GM19239 (cell line): ENCODE measurements at regions not wholly inside any gene's neighbourhood (a gene's known extent, or its start where the extent isn't known, plus 50 kb on each side); places are given as distances from the start of the nearest gene placed in this dataset.

Experiments used
- DNase-seq: peaks from one replicate; pipeline ENCODE4 v3.0.0; 2011; ENCODE audit warnings: low spot score; ENCODE audit not compliant: insufficient read length
- FAIRE-seq: peaks from 2 replicates; lab custom pipeline; 2011; peaks lifted over from hg19 to GRCh38; lab: Jason Lieb, UNC

DNA sequence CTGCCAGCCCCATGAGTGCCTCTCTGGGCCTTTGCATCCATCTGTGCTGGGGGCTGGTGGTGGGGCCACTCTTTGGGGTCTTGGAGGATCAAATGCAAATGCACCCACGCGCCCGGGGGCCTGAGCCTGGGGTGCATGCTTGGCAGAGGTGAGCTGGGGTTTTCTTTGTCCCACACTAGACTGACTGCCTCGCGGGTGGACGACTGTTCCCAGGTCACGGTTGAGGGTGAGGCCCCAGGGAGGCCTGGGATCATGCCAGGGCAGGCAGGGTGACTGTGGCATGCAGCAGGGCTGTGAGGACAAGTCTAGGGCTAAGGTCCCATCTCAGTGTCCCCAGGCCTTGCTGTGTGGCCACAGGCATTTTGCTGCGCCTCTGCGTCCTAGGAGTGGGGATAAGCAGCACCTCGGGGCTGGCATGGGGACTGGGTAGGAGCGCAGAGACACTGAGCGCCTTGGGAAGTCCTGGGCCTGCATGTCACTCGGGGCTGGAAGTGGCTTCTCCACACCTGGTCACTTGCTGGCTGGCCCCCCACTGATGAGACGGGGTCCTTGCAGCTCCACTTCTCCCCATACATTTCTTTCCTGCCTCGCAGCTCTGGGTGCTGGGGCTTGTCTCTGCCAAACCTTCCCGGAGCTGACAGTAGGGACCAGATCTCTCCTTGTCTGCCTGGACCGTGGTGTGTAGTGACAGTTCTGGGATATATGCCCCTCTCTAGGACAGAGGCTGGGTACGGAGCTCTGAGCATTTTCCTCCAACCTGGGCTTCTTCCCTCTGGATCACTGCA lies 133.1 kb downstream of the CTTN start:
- no peak for FAIRE-seq
- no peak for DNase-seq

DNA sequence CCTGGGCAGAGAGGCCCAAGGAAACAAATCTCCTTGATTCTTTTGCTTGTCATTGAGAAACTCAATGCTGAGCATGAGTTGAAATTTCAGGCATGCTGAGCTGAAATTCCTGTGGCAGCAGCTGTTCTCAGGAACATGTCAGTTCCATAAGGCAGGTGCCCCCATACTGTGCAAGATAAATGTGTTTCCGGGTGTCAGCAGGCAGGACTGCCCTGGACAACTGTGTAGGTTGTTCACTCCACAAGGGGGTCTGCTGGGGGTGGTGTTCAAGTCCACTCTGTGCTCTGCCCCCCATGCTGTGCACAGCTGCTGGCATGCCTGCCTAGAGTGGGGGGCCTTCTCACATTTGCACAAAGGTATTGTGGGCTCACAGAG lies 133.7 kb downstream of the CTTN start:
- FAIRE-seq (no peak), DNase-seq (no peak)

DNA sequence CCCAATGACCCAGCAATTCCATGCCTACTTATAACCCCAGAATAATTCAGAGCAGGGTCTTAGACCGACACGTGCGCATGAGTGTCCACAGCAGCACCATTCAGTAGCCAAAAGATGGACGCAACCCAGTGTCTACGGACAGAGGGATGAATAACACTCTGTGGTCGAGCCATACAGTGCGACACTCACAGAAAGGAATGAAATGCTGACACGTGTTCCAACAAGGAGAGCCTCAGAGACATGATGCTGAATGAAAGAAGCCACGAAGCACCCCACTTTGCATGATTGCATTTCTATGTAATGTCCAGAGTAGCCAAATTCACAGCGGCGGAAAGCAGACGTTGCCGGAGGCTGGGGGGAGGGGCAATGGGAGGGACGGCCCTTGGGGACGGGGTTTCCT lies 134.4 kb downstream of the CTTN start:
- FAIRE-seq (no peak), DNase-seq (no peak)

DNA sequence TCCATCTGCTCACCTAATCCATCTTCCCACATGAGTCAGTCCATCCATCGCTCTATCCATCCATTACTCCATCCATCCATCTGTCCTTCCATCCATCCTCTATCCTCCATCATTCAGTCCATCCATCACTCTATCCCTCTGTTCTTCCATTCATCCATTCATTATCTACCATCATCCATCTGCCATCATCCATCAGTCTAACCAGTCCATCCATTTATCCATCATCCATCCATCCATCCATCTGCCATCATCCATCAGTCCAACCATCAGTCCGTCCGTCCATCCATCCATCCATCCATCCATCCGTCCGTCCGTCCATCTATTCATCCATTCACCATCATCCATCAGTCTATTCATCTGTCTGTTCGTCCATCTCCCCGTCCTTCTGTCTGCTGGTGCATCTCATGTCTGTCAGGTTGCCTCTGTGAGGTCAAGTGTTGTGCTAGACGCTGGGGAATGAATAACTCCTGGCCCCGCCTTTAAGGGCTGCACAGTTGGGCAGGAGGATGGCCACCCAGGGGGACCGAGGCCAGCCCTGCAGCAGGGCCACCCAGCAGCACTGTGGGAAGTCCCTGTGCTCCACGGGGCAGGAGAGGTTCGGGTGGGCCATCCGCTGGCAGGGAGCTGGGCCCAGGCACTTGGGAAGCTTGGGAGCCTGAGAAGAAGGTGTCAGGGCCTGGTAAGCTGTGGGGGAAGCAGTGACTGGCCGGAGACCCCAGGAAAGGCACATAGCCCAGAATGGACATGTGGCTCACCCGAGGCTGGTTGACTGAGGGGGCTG lies 137.1 kb downstream of the CTTN start:
- no peak for FAIRE-seq

DNA sequence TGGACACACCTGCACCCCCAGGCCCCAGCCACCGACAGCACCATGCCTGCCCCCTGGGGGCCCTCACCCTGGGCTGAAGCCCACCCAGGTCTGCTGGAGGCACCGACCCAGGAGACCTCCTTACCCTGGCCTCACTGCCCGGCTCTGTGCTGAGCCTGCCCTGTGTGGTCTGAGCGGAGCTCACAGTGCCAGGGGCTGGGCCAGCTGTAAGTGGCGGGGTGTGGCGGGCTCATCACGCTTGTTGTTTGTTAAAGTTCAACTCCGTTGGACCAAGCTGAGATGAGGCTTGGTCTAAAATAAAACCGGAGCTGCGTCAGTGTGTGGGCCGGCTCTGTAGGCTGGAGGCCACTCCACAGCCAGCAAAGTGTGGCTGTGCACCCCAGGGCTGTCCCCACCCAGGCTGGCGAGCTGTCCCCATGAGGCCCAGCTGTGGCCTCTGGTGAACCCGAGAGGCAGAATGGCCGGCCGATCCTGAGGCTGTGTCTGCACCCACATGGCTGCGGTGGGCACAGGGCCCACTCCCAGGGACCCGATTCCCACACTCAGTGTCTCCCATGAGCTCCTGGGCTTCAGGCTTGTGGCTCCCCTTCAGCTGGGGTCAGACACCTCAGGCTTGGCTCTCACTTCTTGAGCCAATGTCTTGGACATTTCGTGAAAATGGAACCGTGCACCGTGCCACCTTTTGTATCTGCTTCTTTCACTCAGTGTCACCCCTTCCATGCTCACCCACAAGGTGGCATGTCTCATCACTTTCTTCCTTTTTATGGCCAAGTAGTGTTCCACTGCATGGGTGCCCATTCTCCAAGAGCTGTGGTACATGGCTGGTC lies 137.9 kb downstream of the CTTN start:
- FAIRE-seq (no peak), DNase-seq (no peak)

More for the DNA sequence above, 137.1 kb downstream of the CTTN start:
- DNase-seq: no peak

DNA sequence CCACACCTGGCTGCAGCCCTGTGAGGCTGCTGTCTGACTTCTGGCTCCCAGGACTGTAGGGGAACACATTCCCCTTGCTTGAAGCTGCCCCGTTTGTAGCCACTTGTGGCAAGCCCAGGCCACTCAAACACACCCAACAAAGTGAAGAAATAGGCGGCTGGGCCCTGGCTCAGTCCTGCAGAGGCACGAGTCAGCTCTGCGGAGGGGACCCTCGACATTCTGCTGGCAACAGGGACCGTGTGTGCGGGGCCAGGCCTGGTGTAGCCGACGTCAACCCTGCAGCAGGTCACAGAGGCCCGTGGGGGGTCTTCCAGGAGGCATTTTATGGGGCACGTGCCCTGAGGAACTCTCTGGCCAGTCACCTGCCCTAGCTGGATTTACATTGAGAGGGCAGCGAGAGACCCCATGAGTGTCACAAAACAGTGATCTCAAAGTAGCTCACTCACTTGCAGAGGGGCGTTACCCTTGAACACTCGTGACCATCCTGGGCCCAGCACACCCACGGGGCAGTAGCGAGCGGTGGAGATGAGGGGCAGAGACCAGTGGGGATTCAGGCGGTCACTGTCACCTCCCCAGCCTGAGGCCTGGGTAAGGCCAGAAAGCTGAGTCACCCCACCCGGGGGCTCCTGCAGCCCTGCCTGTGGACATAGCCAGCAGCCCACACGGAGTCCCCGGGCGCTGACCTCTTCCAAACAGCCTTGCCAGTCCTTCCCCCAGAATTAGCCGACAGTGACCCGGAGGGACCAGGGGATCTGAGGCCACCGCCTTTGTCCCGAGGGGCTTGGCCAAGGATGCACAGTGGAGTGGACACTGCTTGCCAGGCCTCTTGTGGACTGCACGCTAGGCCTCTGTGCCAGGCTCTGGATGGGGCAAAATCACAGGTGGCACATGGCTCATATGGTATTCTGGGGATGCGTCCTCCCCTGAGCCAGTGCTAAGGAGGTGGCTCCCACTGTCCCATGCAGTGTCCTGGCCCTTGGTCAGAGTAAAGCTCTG lies 139.5 kb downstream of the CTTN start:
- FAIRE-seq (no peak), DNase-seq (no peak)

DNA sequence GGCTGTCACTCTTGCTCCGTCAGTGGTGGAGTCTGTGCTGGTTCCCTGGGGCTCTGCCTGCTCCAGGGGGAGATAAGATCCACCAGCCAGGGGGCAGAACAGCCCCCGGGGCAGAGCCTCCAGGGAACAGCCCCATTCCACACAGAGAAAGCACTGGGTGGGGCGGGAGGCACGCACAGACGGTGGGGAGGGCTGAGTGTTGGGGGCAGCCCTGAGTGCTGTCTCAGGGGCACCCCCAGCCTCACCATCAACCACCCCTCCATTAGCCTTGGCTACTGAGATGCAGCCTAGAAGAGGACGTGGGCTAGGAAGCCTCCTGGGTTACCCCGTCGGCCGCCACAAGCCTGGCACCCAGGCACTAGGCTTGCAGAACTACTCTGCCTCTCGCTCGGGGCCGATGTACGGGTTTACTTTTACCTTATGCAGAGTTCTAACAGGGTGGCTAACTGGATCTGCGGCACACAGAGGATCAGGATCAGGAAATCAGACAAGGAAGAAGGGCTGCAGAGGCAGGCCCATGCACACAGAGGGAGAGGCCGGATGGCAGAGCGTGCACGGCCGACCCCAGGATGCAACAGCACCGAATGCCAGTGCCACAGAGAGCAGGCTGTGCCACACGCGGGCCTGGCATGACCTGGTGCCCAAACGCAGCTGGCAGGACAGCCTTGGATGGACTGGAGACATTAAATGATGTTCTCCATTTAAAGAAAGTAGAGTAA lies 140.5 kb downstream of the CTTN start:
- FAIRE-seq (no peak), DNase-seq (no peak)

DNA sequence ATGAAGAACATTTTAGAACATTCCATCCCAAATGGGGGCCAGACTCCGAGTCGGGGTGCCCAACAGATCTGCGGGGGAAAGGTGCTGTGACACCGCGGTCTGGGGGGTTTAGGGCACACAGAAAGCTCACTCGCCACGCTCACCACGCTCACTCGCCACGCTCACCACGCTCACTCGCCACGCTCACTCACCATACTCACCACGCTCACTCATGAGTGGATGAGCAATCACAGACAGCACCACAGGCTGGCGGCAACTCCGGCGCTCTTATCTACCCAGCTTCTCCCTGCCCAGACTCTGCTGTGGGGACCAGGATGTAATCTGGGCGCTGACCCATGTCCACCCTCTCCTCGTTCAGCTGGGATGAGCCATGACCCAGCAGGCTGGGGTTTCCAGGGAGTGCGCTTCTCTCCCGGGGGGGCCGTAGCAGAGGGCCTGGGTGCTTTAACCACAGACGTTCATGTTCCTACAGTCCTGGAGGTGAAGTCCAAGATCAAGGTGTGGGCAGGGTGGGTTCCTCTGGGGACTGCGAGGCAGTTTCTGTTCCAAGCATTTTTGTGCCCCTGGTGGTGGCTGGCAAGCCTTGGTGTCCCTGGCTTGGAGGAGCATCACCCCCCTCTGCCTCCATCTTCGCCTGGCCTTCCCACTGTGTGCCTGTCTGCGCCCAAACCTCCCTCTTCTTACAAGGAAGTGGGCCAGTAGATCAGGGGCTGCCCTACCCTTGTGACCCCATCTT lies 141.2 kb downstream of the CTTN start:
- FAIRE-seq: no peak

DNA sequence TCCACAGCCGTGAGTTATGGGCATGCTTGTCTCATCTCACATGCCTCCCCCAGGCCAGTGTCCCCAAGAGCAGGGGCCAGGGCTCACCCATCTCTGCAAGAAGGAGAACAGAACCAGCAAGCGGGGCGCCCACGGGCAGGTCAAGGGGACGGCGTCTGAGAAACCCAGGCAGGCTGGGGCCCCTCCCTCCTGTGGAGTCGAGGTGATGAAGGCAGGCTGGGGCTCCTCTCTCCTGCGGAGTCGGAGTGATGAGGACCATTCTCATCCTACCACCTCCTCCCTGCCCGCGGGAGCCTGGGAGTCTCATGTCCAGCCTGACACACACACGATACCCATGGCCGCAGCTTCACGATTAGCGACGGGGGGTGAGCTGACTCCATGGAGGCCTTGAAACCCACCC lies 141.9 kb downstream of the CTTN start:
- DNase-seq (no peak), FAIRE-seq (no peak)

More for the DNA sequence above, 141.2 kb downstream of the CTTN start:
- no peak for DNase-seq

DNA sequence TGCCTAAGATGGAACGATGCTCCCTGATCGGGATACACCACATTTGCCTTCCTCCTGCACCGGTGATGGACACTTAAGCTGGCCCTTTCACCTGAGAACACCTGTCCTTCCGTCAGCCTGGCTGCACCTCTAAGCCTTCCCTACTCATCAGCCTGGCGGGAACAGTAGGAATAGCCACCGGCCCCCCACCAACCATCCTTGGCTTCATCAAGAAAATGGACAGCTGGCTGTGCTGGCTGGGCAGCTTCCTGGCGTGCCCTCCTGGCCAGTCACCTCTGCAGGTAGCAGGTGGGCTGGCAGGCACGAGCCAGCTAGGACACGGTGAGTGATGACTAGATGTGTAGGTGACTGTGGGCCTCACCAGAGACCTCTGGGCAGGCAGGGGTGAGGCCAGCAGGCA lies 142.8 kb downstream of the CTTN start:
- no peak for FAIRE-seq
- no peak for DNase-seq

DNA sequence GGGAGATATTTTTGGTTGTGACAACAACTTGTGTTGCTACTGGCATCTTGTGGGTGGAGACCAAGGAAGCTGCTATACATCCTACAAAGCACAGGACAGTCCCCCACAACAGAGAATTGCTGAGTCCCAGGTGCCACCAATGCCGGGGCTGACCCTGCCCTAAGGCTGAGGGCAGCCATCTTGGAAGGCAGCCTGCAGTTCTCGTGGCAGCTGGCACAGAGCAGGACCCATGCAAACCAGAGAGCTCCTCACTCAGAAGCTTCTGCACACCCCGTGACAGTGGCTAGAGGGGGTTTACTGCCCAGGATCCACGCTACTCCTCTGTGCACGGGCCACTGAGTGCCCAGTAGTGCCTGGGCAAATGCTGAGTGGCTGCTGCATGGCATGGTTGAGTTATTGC lies 143.4 kb downstream of the CTTN start:
- DNase-seq (no peak), FAIRE-seq (no peak)

DNA sequence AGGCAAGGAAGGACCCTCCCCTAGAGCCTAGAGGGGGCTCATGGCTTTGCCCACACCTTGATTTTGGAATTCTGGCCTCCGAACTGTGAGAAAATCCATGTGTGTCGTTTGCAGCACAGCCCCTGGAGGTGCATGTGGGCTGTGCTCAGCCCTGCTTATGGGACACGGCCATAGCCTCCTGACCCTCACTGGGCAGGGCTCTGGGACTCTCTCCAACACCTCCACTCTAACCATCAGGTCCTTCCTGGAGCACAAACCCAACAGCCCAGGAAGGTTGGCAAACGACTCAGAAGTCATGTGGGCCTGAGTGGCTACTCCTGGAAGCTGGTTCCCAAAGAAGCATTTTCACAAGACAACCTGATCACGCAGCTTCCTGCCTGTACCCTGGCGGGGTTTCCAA lies 144.1 kb downstream of the CTTN start:
- no peak for DNase-seq
- FAIRE-seq: no peak

DNA sequence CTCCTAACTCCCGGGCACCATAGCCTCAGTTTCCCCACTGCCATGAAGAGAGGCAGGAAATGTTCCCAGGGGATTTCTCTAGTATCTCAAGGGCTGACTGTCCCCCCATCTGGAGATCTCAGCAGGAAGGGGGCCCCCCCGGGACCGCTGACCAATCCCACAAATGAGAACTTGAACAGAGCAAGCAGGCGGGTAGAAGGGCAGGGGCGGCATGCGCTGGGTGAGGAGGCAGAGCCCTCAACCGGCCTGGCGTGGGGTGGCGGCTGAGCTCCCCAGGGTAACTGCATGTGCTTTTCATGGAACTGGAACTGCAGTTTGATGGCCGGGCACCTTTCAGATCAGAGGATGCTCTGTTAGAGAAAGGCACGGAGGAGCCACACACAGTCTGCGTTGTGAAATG lies 144.5 kb downstream of the CTTN start:
- no peak for DNase-seq
- FAIRE-seq: no peak

DNA sequence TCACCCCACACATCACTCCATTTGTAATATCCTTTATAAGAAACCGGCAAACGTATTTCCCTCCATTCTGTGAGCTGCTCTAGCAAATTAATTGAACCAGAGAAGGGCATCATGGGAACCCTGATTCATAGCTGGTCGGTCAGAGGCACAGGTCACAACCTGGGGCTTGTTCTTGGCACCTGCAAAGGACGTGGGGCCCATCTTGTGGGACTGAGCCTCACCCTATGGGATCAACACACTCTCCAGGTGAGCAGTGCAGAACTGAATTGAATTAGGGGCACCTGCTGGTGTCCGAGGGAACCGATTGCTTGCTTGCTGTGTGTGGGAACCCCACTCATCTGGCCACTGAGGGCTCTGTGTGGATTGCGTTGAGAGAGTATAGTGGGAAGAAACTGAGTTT lies 145.3 kb downstream of the CTTN start:
- no peak for DNase-seq
- FAIRE-seq: no peak

DNA sequence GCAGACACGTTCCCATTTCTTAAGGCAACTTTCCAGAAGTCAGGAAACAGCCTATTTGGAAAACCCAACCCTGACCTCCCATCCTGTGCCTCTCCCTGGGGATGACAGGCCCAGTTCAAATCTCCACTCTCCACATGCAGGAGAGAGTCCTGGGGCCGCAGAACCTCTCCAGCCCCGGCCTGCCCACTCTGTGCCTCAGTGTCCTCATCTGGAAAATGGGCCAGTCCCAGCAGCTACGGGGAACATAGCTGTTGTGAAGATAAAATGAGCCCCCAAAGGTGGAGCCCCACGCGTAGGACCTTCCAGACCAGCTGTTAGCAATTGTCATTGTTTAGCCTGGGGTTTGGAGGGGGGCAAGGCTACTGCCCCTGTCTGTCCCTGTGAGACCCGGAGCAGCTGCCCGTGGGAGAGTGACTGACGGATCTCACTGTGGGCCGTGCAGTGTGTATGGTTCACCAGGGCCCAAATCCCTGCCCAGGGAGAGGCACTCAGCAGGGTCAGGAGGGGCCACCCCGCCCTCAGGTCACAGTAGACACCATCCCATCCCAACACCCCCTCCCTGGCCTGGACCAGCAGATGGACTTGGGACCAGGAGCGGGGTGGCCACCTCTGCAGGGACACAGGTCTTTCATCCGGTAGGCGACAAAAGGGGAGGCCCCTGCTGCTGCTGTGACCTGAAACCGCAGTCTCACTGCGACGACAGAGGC lies 145.9 kb downstream of the CTTN start:
- FAIRE-seq: no peak

DNA sequence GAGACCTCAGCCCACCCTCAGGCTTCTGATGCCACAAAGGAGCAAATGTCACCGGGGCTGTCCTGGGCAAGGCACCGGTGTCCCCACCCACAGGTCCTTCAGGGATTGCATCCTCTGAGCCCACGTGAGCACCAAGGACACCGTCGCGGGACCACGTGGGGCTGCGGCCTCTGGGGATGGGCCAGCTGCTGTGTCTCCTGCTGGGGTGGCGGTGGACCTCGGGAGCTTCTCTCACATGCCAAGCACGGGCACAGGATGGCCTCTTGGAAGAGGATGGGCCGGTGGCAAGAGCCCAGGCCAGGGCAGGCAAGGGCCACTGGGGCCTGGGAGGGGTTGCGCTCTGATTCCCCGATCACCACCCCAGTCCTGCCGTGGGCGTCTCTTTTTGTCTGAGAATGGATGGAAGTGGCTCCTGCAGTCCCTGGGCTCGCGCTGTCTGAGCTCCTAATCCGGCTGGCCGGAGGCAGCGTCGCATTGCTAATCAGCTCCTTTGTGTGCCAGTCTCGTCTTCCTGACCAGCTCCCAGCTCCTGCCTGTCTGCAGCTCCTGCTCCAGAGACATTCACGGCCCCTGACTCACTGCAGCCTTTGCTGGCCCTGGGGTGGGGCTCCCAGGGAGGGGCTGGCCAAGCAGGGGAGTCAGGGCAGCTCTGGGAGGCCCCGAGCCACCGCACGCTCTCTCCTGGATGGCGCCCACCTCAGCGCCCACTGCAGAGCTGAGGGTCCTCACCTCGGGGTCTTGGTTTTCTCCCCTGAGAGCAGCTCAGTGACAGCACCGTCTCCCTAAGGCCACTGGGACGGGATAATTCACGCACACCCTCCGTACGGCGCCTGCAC lies 146.7 kb downstream of the CTTN start:
- DNase-seq (no peak), FAIRE-seq (no peak)

More for the DNA sequence above, 145.9 kb downstream of the CTTN start:
- no peak for DNase-seq

DNA sequence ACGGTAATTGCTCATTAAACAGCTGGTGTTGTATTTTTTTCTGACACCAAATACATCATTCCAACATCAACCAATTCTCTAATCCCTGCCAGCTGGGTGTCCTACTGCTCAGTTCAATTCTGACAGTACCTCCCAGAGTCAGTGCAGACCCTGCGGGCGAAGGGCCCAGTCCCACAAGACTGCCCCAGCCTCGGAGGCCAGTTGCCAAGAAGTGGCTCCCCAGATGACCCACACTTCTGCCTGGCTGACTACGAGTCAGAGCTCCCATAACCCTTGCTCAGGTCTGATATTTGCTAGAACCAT lies 147.2 kb downstream of the CTTN start:
- no peak for DNase-seq
- FAIRE-seq: no peak
